Limb (tissue), 2 donors: ENCODE measurements at regions not wholly inside any gene's neighbourhood (a gene's known extent, or its start where the extent isn't known, plus 50 kb on each side); places are given as distances from the start of the nearest gene placed in this dataset.
"Not testable (repeated sequence)": the region's sequence is repeated elsewhere in the genome, so short reads cannot be mapped to it uniquely, and the experiment has no call there.

Source experiments
- DNase-seq, 2 donors: peaks; one replicate each; pipeline ENCODE4 v3.0.0-alpha.2; 2016; ENCODE audit errors: extremely low spot score in 2 of 2

DNA sequence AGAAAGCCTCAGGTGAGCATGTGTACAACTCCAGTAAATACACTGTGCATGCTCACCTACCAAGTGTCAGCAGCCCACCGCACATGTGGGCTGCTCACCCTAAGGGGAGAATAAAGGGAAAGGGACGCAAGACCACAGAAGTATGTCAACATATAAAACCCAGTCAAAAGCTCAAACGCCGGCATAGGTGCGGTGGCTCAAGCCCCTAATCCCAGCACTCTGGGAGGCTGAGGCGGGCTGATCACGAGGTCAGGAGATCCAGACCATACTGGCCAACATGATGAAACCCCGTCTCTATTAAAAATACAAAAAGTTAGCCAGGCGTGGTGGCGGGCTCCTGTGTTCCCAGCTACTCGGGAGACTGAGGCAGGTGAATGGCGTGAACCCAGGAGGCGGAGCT, 732.1 kb downstream of the ZPLD1 start:
- DNase-seq = no peak

GRCh38 chr3:103167850-103168249, 733.0 kb downstream of the ZPLD1 start:
- no peak for DNase-seq

- DNase-seq = no peak
These were observed 734.5 kb downstream of the ZPLD1 start for GRCh38 chr3:103169289-103169688.

- DNase-seq = no peak
These were observed 735.8 kb downstream of the ZPLD1 start for GRCh38 chr3:103170651-103171050.

DNA sequence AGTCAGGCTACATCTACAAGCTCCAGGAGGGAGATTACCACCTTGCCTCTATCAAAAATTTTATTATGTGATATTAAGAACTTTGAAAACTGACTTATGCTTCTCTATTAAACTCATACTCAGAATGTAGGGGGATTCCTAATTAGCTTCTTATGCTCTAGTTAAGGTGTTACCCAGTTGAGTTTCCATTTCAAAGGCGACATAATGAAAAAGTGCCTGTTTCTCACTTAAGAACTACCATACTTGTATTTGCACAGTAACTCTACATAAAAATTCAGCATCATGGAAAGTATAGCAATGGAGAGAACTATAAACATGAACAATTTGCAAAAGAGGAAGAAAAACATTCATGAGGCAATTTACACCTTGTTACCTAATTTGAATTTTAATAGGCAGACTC, 739.1 kb downstream of the ZPLD1 start:
- no peak for DNase-seq

- DNase-seq = no peak
These were observed 746.3 kb downstream of the ZPLD1 start for GRCh38 chr3:103181160-103181559.

DNA sequence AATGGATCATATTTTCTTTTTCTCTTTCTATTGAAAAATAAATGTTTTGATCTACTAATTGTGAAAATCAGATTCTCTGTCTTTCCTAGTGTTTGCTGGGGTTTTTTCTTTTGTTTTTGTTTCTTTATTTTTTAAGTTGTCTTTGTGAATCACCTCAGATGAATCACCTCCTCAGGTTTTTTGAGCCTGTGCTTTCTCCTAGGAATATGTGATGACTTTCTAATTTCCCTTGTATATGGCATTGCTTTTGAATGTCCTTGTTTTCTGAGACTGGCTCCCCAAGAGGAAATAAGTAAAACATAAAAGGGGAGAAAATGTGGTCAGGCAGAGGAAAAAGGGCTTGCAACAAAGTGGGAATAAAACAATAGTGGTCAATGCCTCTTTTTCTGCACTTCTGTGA, 750.0 kb downstream of the ZPLD1 start:
- no peak for DNase-seq

DNA sequence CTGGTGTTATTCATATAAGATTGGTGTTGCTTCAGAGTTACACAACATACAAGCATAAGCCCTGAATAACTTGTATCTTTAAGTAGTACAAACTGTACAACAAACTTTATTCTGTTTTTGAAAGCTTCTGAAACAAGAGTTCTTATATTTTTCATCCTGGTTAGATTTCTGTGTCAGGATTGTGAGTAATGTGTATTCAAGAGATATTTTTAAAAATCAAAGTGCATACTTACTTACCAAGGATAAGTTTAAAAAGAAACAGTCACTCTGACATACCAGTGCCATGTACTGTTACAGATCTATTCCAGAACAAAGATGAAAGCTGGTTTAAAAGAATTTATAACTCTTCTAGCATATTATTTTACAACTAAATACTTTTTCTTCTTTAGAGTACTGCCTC, 755.1 kb downstream of the ZPLD1 start:
- DNase-seq = no peak

DNA sequence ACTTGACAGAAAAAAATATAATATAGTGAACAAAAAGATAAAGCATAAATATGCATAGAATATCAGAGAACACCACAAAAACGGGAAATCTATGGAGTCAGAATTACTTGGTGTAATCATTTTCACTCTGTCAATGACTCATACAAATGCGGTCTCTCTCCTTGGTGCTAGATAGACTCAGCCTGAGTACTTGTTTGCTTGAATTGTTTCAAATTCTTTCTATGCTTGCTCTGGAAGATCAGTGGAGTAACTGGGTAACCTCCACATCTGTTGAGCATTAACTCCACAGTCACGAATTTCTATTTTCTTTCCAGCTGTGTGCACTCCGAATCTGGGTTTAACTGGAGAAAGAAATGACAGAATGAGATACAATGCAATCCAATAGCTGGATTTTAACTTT, 760.4 kb downstream of the ZPLD1 start:
- DNase-seq = peak in 1 of 2 donors; percentile 56

- no peak for DNase-seq
These were observed 768.6 kb downstream of the ZPLD1 start for GRCh38 chr3:103203441-103203840.

DNA sequence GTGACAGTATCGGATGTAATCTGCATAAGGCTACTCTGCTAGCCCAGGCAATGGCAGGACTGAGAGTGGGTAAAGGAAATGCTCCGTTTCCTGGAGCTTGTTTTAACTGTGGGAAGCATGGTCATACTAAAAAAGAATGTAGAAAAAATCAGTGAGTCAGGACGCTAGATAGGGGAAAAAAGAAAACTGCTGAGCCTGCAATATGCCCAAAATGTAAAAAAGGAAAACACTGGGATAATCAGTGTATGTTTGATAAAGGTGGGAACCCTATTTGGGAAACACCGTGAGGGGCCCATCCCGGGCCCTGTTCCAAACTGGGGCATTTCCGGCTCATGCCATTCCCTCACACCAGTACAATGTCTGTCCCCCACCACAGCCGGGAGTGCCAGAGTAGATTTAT, 775.8 kb downstream of the ZPLD1 start:
- DNase-seq = no peak

GRCh38 chr3:103218146-103218545, 783.3 kb downstream of the ZPLD1 start:
- DNase-seq = no peak

DNA sequence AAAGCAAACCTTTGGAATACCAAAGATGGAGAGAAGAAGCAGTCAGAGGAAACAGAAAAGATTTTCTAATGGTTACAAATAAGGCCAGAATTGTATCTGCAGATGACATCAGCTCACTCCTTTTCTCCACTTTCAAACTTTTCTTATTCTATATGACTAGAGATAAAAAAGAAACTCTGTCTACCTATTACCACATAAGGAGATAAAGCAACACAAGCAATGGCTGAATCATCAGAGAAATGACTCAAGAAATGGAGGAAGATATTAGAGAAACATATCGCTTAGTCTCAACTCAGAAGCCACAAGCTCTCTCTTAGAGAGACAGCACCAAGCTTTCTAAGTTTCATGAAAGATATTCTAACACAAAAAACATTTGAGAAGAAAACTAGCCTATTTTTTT, 784.0 kb downstream of the ZPLD1 start:
- no peak for DNase-seq

GRCh38 chr3:103227651-103228050, 792.8 kb downstream of the ZPLD1 start:
- DNase-seq = no peak

GRCh38 chr3:103247459-103247858, 812.6 kb downstream of the ZPLD1 start:
- DNase-seq = no peak

- not testable (repeated sequence) for DNase-seq
These were observed 820.0 kb downstream of the ZPLD1 start for GRCh38 chr3:103254827-103255226.

GRCh38 chr3:103269287-103269686, 834.5 kb downstream of the ZPLD1 start:
- DNase-seq = no peak

DNA sequence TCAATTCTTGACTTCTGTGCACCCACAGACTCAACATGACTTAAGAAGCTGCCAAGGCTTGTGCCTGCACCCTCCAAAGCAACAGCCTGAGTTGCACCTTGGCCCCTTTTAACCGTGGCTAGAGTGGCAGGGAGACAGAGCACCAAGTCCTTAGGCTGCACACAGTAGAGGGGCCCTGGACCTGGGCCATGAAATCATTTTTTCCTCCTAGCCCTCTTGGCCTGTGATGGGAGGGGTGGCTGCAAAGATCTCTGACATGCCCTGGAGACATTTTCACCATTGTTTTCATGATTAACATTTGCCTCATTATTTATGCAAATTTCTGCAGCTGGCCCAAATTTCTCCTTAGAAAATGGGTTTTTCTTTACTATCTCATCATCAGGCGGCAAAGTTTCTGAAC, 836.8 kb downstream of the ZPLD1 start:
- no peak for DNase-seq

- DNase-seq = peak in 1 of 2 donors; percentile 32
These were observed 861.3 kb downstream of the ZPLD1 start for GRCh38 chr3:103295974-103296570.

DNA sequence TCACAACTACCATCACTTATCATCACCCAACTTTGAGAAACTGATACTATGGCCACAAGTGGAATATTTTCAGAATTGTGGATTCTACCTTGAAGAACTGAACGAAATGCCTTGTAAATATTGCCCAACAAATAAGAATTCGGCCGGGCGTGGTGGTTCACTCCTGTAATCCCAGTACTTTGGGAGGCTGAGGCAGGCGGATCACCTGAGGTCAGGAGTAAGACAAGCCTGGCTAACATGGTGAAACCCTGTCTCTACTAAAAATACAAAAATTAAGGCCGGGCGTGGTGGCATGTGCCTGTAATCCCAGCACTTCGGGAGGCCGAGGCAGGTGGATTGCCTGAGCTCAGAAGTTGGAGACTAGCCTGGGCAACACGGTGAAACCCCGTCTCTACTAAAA, 862.7 kb downstream of the ZPLD1 start:
- DNase-seq = not testable (repeated sequence)

DNA sequence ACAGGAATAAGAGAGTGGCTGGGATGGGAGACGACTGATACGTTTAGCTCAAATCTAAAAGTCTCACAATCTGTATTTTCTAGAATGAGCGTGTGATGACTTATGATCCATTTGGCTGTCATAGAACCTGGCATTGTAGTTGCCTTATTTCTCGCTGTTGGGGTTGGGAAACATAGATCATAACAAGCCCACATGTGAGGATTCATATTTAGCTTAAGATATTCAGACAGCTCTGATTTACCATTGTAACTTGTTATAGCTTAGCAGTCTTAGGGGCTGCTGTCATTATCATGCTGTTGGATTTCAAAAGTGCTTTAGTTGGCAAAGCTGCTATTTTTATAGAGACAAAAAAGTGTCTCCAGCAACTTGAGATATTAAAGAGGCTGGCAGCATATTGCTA, 871.3 kb downstream of the ZPLD1 start:
- no peak for DNase-seq

- no peak for DNase-seq
These were observed 874.1 kb downstream of the ZPLD1 start for GRCh38 chr3:103308921-103309320.

DNA sequence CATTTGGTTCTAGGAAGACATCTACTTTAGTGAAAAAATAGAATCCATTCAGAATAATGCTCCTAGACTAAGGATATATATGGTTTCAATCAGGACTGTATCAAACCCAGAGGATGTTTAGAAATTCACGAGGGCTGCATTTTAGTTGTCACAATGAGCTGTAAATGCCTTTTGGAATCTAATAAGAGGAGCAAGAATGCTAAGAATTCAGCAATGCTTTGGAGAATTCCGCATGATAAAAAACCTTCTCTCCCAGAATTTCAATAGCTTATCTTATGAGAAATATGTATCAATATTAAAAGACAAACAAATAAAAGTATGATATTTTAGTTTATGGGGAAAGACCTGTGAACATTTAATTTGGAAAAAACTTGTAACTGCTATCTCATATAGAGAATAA, 885.1 kb downstream of the ZPLD1 start:
- DNase-seq = no peak

DNA sequence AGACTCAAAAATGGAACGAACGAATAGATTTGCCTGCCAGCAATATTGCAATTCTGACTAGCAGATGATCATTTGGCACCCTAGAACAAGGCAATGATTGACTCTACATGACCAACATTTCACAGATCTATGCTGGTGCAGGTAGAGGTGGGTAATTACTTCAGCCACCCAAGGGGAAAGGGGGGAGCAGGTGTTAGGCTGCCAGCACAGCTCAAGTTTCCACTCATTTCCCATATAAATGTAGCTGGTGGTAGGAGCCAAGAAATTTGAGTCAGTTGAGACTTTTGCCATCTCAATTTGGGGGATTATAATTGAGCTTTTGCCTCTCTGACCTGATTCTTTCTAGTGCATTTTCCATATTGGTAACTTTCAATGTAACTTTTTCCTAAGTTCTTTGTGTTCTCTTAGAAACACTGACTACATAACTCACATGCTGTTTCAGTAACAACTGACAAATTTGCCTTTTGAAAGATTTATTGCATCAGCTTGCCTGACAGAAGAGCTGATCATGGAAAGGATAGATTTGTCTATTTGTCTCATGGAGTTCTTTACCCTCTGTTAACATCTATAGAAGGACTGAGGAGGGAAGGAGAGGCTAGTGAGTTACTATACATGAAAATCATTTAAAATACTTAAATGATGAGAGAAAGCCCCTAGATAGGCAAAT, 902.5 kb downstream of the ZPLD1 start:
- DNase-seq = no peak
